Lower leg skin (tissue), 4 donors: ENCODE measurements at regions not wholly inside any gene's neighbourhood (a gene's known extent, or its start where the extent isn't known, plus 50 kb on each side); places are given as distances from the start of the nearest gene placed in this dataset.

Experiments used
- DNase-seq, 2 donors: peaks; one replicate each; pipeline ENCODE4 v3.0.0-alpha.2; 2019; ENCODE audit warnings: low spot score in 2 of 2
- H3K4me3 ChIP-seq: fragments of 200-600 bp; sonication (generic); 2 replicates; pipeline ENCODE4 v1.5.1; 2017; ENCODE audit warnings: mild to moderate bottlenecking, low read depth; ENCODE audit not compliant: poor library complexity, severe bottlenecking
- CTCF ChIP-seq, 3 donors: fragments of 450-650 bp; IDR thresholded peaks; one replicate each; pipeline ENCODE4 v1.5.1; 2016; ENCODE audit warnings: antibody characterized with exemption in 3 of 3, mild to moderate bottlenecking in 3 of 3, moderate library complexity in 2 of 3
- POLR2A ChIP-seq, 2 donors: fragments of 450-650 bp; IDR thresholded peaks; one replicate each; pipeline ENCODE4 v1.6.1; 2016 to 2017; ENCODE audit warnings: antibody characterized with exemption in 2 of 2, mild to moderate bottlenecking in 1 of 2, moderate library complexity in 1 of 2
- WGBS, 2 donors: methylation state at CpG; one replicate each; pipeline ENCODE4 v1.1.5; 2018; 5-methylcytosine and 5-hydroxymethylcytosine counted together
- intact Hi-C: fragments of 100-400 bp; cut with DNase I; formaldehyde crosslinking; loops from one replicate; pipeline ENCODE4 v1.15.0; 2023; ENCODE audit warnings: low total_unique reads

DNA sequence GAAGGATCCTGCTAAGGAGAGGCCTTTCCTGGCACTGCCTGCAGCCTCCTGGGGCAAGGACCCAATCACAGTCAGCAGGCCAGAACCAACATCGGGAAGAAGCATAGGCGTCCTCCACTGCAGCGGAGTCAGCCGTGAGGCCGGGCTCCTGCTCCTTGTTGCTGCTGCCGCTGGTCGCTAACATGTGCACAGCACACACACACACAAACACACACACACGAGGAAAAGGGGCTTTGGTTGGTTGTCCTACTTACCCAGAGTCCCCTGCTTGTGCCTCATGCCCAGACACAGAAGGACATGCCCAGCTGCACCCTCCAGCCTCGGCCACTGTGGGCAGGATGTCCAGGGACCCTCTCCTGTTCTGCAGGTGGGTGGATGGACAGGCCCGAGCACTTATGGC is 209.4 kb downstream of the GLI2 start:
- TF ChIP-seq POLR2A (IDR thresholded peaks at IDR 0.05), result no peak
- no peak for TF ChIP-seq CTCF (IDR thresholded peaks at IDR 0.05)
- no peak overlapping the region for H3K4me3 ChIP-seq
- intact Hi-C loops, result no loop called here
- no peak for DNase-seq
- WGBS, 2 donors, result 77 to 82% methylated on average over 10 of the region's 10 CpGs

DNA sequence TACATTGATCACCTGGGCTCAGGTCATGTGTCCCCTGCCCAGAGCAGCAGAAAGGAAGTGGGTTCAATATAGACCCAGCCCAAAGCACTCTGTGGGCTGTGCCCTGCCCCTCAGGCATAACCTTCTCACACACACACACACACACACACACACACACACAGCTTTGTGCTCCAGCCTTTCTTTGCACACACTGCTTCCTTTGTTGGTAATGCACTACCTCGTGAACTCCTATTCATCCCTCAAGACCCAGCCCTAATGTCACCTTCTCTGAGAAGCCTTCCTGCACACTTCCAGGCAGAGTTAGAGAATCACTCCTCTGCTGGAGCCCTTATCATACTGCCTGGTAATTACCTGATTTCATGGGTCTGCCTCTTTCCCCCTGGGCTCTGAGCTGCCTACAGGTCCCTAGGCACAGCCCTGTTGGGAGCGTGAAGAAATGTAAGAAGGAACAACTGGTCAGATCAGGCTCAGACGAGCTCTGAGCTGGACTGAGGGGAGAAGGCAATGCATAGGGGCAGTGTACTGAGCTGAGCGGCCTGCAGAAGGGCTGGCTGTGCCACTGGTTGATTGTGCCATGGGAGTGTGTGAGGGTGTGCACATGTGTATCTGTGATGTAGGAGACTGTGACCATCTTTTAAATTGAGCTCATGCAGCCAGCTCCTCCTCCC is 210.3 kb downstream of the GLI2 start:
- intact Hi-C loops, result no loop called here
- DNase-seq, result no peak
- H3K4me3 ChIP-seq, result no peak overlapping the region
- TF ChIP-seq CTCF (IDR thresholded peaks at IDR 0.05) (no peak), POLR2A (IDR thresholded peaks at IDR 0.05) (no peak)
- WGBS, 2 donors, result 93% methylated on average over 4 of the region's 4 CpGs

GRCh38 chr2:120947327-120947726 is 211.7 kb downstream of the GLI2 start:
- H3K4me3 ChIP-seq, result no peak overlapping the region
- DNase-seq, result no peak
- intact Hi-C loops, result no loop called here
- WGBS, 2 donors, result 98% methylated on average over 5 of the region's 5 CpGs
- no peak for TF ChIP-seq POLR2A (IDR thresholded peaks at IDR 0.05)
- TF ChIP-seq CTCF (IDR thresholded peaks at IDR 0.05), result no peak

- intact Hi-C loops, result no loop called here
- TF ChIP-seq CTCF (IDR thresholded peaks at IDR 0.05) (no peak), POLR2A (IDR thresholded peaks at IDR 0.05) (no peak)
- 89 to 91% methylated on average over 9 to 10 of the region's 10 CpGs for WGBS, 2 donors
- H3K4me3 ChIP-seq, result no peak overlapping the region
- no peak for DNase-seq
Measured at GRCh38 chr2:120947982-120948661, 212.5 kb downstream of the GLI2 start.

- DNase-seq, result no peak
- 91 to 93% methylated on average over 5 to 8 of the region's 8 CpGs for WGBS, 2 donors
- intact Hi-C loops, result no loop called here
- no peak overlapping the region for H3K4me3 ChIP-seq
- TF ChIP-seq POLR2A (IDR thresholded peaks at IDR 0.05) (no peak), CTCF (IDR thresholded peaks at IDR 0.05) (no peak)
Measured at GRCh38 chr2:120948662-120949011, 213.0 kb downstream of the GLI2 start.
